ENCODE measurements at regions not wholly inside any gene's neighbourhood (a gene's known extent, or its start where the extent isn't known, plus 50 kb on each side); places are given as distances from the start of the nearest gene placed in this dataset.

- no peak overlapping the region for H3K9ac ChIP-seq (ENCODE audit: low read length)
- H3K4me2 ChIP-seq (ENCODE audit: low read length): no peak overlapping the region
- H3K4me3 ChIP-seq (ENCODE audit: low read length): no peak overlapping the region
- H3K27ac ChIP-seq (ENCODE audit: low read length): no peak overlapping the region
- H4K20me1 ChIP-seq (ENCODE audit: insufficient read depth): no peaks in the 10 kb centered on the region
- H3K79me2 ChIP-seq (replicated peaks; ENCODE audit: insufficient read depth, low read length): no peaks in the 10 kb centered on the region
- no peaks in the 10 kb centered on the region for H3K36me3 ChIP-seq (ENCODE audit: insufficient read depth, low read length)
- TF ChIP-seq TAF1 (IDR thresholded peaks at IDR 0.05; ENCODE audit: low read depth): no peak
- TF ChIP-seq EP300 (conservative IDR thresholded peaks at IDR 0.05; ENCODE audit: poor library complexity, severe bottlenecking): no peak
- no peak for TF ChIP-seq MXI1 (conservative IDR thresholded peaks at IDR 0.05; ENCODE audit: poor library complexity, severe bottlenecking)
- no peak for TF ChIP-seq POLR2AphosphoS5 (IDR thresholded peaks at IDR 0.05)
- TF ChIP-seq RAD21 (conservative IDR thresholded peaks at IDR 0.05): no peak
- TF ChIP-seq EZH2 (IDR thresholded peaks at IDR 0.05; ENCODE audit: borderline replicate concordance, insufficient read depth, low read length, poor library complexity, severe bottlenecking): no peak
- TF ChIP-seq CTCF (IDR thresholded peaks at IDR 0.05; ENCODE audit: poor library complexity, severe bottlenecking): no peak
- no peak for TF ChIP-seq SMC3 (conservative IDR thresholded peaks at IDR 0.05; ENCODE audit: poor library complexity)
- TF ChIP-seq, protein P1, sequence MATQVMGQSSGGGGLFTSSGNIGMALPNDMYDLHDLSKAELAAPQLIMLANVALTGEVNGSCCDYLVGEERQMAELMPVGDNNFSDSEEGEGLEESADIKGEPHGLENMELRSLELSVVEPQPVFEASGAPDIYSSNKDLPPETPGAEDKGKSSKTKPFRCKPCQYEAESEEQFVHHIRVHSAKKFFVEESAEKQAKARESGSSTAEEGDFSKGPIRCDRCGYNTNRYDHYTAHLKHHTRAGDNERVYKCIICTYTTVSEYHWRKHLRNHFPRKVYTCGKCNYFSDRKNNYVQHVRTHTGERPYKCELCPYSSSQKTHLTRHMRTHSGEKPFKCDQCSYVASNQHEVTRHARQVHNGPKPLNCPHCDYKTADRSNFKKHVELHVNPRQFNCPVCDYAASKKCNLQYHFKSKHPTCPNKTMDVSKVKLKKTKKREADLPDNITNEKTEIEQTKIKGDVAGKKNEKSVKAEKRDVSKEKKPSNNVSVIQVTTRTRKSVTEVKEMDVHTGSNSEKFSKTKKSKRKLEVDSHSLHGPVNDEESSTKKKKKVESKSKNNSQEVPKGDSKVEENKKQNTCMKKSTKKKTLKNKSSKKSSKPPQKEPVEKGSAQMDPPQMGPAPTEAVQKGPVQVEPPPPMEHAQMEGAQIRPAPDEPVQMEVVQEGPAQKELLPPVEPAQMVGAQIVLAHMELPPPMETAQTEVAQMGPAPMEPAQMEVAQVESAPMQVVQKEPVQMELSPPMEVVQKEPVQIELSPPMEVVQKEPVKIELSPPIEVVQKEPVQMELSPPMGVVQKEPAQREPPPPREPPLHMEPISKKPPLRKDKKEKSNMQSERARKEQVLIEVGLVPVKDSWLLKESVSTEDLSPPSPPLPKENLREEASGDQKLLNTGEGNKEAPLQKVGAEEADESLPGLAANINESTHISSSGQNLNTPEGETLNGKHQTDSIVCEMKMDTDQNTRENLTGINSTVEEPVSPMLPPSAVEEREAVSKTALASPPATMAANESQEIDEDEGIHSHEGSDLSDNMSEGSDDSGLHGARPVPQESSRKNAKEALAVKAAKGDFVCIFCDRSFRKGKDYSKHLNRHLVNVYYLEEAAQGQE (IDR thresholded peaks at IDR 0.05; ENCODE audit: borderline replicate concordance): no peak
- no peaks in the 10 kb centered on the region for H3K9me2 ChIP-seq (ENCODE audit: insufficient read depth, low read length)
- H3K27me3 ChIP-seq (ENCODE audit: insufficient read depth, low read depth, low read length): no peaks in the 10 kb centered on the region
- no peaks in the 10 kb centered on the region for H3K9me3 ChIP-seq (ENCODE audit: low read length)
- H3F3A ChIP-seq (ENCODE audit: insufficient read depth, low read length, poor library complexity, severe bottlenecking): no peaks in the 10 kb centered on the region
- no peak overlapping the region for H2AFZ ChIP-seq (ENCODE audit: low read depth, low read length)
Observed at GRCh38 chr16:59655031-59655430, 920.9 kb upstream of the GOT2 start.

GRCh38 chr16:59654455-59654854 is 920.3 kb upstream of the GOT2 start:
- no peaks in the 10 kb centered on the region for H3K9me2 ChIP-seq (ENCODE audit: insufficient read depth, low read length)
- H4K20me1 ChIP-seq (ENCODE audit: insufficient read depth): no peaks in the 10 kb centered on the region
- H3K4me2 ChIP-seq (ENCODE audit: low read length): no peak overlapping the region
- H3F3A ChIP-seq (ENCODE audit: insufficient read depth, low read length, poor library complexity, severe bottlenecking): no peaks in the 10 kb centered on the region
- no peak overlapping the region for H3K27ac ChIP-seq (ENCODE audit: low read length)
- H3K9me3 ChIP-seq (ENCODE audit: low read length): no peaks in the 10 kb centered on the region
- TF ChIP-seq SMC3 (conservative IDR thresholded peaks at IDR 0.05; ENCODE audit: poor library complexity) (no peak), MXI1 (conservative IDR thresholded peaks at IDR 0.05; ENCODE audit: poor library complexity, severe bottlenecking) (no peak), RAD21 (conservative IDR thresholded peaks at IDR 0.05) (no peak), EP300 (conservative IDR thresholded peaks at IDR 0.05; ENCODE audit: poor library complexity, severe bottlenecking) (no peak), CTCF (IDR thresholded peaks at IDR 0.05; ENCODE audit: poor library complexity, severe bottlenecking) (no peak), EZH2 (IDR thresholded peaks at IDR 0.05; ENCODE audit: borderline replicate concordance, insufficient read depth, low read length, poor library complexity, severe bottlenecking) (no peak), POLR2AphosphoS5 (IDR thresholded peaks at IDR 0.05) (no peak), TAF1 (IDR thresholded peaks at IDR 0.05; ENCODE audit: low read depth) (no peak)
- TF ChIP-seq, protein P1 (IDR thresholded peaks at IDR 0.05; ENCODE audit: borderline replicate concordance): no peak
- H3K27me3 ChIP-seq (ENCODE audit: insufficient read depth, low read depth, low read length): no peaks in the 10 kb centered on the region
- no peak overlapping the region for H3K4me3 ChIP-seq (ENCODE audit: low read length)
- no peak overlapping the region for H3K9ac ChIP-seq (ENCODE audit: low read length)
- no peaks in the 10 kb centered on the region for H3K36me3 ChIP-seq (ENCODE audit: insufficient read depth, low read length)
- H2AFZ ChIP-seq (ENCODE audit: low read depth, low read length): no peak overlapping the region
- no peaks in the 10 kb centered on the region for H3K79me2 ChIP-seq (replicated peaks; ENCODE audit: insufficient read depth, low read length)

Measured in neural cell (in vitro differentiated cells).